HG03103 (cell line): ENCODE measurements at regions not wholly inside any gene's neighbourhood (a gene's known extent, or its start where the extent isn't known, plus 50 kb on each side); places are given as distances from the start of the nearest gene placed in this dataset.

Experiments used
- ATAC-seq: cut with Tn5 transposase; IDR thresholded peaks from one replicate; pipeline ENCODE4 v1.9.1; 2021; ENCODE audit warnings: low read depth; ENCODE audit not compliant: unreplicated experiment

DNA sequence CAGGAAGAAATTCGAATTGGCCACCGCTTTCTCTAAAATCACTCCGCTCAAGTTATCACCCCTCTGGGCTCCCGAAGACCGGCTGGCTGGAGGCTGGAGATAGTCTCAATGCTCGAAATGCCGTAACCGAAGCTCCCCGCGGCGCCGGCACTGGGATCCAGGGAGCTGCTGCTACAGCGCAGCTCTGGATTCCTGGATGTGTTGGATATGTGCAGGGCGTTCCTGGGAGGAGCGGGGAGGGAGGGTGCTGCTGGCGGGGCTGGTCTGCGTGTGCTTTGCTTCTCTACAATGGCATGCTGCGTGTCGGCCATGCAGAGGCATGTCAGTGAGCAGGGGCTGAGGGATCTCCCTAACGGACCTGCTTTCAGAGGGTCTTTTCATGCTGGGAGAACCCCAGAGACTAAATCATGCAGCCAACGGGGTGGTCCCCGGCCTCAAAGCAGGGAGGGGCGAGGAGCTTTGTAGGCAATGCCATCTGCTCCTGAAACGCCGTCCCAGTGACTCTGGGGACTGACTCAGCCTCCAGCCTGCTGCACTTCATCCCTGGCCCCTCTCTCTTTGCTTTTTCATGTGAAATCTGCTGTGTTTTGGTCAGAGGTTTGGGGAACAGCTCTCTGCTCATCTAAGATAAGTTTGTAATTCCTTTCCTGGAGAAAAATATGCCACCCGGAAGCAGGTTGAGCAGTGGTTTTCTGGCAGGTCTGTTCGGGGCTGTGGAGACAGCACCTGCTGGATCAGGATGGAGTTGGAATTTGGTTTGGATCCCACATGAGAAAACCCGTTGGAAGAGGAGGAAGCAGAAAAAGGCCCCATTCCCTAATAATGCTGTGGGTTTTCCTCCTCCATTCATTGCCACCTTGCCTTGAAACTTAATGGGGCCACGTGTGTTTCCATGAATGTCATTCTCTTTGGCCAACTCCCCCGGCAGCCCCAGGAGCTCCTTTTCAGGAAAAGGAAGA lies 311.4 kb downstream of the SEC14L1 start:
- ATAC-seq, result no peak

DNA sequence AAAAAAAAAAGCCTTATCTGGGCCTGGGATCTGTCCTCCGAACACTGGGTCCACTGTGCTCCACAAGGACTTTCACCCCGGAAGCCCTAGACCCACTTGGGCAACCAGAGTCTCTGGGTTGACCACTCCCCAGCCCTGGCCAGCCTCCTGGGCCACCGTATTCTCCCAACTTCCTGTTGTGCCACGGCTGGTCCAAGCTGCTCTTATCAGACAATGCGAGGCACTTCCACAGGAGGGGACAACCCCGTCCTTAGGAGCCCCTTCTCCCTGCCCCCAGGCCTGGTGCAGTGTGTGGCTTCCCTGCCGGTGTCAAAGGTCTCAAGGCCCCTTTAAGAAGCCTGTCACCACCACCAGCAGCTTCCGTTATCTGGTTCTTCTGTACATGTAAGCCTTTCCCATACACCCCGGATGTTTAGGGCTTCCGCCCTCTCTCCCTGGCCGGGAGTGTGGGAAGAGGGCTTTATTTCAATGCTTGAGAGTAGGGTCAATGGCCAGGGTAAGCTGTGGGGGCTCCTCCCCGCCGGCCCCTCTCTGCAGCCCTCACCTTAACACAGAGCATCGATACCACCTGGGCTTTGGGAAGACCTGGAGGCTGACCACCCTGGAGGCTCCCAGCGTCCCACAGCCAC lies 313.0 kb downstream of the SEC14L1 start:
- ATAC-seq, result no peak

DNA sequence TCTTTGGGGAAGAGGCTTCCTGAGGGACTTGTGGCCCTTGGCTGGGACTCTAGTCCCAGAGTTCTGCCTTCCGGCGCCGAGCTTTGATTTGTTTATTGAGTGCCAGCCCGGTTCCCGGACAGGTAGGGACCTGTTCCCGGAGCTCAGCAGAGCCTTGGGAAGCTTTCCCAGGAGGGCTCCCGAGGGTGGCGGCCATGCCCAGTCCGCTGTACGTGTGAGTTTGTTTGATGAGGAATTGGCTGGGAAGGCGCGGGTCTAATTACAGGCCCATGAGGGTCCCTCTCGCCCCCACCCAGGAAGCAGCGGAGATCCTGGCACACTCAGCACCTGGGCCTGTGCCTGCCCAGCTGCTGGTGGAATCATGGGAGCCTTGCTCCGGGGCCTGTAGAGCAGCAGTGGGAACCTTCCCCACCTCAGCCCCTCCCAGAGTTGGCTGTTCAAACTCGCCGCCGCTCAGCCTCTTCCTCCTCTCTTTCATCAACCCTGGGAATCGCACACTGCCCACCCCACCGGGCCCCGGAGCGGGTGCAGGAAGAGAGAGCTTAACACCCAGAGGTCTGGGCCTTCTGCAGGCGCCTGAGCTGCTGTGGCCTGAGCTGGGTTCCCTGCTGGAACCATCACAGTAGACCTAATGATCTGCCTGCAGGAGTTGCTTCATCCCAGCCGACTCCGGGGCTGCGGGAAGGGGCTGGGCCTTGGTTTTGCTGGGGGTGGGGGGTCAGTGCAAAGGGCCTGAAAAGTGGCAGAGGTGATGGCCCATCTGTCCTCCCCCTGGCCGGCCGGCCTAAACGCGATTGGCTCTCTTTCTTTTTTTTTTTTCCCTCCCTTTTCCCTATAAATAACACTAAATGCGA lies 313.7 kb downstream of the SEC14L1 start:
- ATAC-seq, result no peak

DNA sequence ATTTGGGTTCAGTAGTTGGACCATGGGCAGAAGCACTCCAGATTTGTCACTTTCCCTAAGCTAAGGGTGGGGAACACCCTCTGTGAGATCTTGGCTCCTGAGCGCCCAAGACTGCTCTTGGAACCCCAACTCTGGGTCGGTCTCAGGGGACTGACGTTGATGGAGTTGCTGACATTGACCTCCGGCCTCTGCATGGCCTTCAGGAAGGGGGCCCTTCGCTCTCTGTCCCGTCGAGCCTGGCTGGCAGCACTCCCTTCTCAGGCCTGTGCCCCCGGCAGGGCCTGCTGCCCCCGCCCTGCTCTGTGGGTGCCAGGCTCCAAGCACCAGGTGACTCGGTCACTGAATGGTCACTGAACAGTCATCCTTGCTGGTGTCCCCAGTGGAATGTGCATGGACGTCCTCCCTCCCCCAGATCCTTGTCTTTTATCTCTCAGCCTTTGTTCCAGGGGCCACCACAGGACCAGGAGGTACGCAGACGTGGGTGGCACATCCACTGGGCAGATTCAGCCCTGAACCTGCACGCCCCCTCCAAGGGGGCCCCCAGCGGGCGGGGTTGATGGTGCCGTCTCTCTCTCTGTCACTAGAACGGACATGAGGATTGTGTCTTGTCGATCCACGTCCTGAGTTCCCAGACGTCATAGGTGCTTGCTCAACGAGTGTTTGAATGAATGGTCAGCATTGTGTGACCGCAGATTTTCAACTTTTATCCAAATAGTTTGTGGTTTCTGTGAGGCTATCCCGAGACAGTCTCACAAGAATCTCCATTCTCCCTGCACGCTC lies 314.5 kb downstream of the SEC14L1 start:
- no peak for ATAC-seq

DNA sequence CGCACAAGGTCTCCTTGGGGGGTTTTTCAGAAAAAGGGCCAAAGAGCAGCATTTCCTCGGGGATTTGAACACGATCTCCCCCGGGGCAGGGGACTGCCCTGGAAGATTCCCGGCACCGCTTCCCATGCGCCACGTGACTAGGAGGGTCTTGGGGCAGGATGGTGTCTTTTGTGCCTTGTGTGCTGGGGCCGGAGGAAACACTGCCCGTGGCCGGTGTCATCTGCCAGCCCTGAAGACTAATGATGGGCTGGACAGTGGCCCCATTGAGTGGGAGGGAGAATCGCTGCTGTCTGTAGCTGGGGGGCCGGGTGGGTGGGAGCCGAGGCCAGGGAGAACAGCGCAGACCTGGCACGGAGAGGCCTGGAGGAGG lies 315.1 kb downstream of the SEC14L1 start:
- no peak for ATAC-seq

DNA sequence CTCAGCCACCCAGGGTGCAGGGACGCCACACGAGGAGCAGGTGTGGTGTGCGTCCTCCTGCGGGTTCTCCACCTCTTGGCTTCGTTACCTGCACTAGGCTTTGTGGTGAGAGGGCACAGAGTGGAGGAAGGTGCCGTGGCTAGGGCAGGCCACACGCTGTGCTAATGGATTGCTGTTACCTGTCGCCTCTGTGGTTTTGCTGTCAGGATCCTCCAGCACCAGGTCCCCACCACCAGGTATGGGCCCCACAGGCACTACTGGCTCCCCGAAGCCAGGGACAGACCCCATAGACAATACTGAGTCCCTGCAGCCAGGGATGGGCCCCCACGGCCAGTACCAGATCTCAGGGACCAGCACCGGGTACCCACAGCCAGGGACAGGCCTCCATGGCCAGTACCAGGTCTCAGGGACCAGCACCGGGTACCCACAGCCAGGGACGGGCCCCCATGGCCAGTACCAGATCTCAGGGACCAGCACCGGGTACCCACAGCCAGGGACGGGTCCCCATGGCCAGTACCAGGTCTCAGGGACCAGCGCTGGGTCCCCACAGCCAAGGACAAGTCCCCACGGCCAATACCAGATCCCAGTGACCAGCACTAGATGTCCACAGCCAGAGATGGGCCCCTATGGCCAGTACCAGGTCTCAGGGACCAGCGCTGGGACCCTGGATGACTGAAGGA lies 315.6 kb downstream of the SEC14L1 start:
- ATAC-seq, result no peak

DNA sequence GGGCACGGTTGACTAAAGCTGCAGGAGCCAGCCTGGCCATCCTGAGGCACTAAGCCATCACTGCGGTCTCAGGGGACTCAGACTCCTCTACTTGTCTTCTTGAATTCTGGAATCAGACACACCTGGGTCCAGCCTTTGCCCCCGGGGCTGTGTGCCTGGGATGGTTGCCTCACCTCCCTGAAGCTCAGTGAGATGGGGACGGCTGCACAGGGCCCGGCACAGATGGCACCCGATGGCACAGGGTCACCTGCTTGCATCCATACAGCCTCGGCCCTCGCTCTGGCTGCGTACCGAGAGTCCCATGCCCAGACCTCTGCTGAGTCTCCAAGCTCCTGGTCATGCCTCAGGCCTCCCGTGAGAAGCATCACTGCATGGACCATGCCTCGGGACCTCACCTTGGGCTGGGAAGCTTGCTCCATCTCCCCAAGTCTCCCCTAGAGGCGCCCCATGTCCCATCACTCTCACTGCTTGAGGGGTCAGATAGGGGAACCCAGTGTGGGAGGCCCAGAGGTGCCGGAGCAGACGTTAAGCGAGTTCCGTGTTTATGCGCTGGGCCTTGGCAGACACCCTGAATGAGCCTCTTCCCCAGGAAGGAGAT lies 316.3 kb downstream of the SEC14L1 start:
- no peak for ATAC-seq

DNA sequence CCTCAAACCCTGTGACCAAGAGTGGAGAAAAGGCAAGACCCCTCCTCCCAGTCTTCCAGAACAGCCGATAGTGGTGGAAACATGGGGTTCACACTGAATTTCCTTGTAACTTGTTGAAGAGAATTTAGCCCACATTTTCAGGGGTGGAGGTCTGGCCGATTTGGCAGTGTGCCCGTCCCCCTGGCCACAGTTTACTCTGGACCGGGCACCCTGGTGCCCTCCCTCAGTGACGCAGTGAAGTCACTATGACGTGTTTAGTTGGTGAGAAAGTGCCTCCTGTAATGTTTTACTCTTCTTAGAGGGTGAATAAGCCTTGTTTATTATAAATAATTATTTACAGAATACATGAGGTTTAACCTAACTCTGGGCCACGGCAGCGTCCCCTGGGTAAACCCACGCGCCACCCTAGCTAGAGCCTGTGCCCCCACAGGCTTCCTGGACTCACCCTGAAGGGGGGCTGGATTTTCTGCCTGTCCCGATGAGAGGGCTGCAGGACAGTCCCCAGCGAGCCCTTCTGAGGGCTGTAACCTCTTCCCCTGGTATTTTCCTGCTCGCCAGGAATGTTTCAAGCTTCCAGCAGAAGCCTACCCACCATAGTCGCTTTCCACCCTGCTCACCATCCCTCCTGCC lies 316.9 kb downstream of the SEC14L1 start:
- no peak for ATAC-seq

DNA sequence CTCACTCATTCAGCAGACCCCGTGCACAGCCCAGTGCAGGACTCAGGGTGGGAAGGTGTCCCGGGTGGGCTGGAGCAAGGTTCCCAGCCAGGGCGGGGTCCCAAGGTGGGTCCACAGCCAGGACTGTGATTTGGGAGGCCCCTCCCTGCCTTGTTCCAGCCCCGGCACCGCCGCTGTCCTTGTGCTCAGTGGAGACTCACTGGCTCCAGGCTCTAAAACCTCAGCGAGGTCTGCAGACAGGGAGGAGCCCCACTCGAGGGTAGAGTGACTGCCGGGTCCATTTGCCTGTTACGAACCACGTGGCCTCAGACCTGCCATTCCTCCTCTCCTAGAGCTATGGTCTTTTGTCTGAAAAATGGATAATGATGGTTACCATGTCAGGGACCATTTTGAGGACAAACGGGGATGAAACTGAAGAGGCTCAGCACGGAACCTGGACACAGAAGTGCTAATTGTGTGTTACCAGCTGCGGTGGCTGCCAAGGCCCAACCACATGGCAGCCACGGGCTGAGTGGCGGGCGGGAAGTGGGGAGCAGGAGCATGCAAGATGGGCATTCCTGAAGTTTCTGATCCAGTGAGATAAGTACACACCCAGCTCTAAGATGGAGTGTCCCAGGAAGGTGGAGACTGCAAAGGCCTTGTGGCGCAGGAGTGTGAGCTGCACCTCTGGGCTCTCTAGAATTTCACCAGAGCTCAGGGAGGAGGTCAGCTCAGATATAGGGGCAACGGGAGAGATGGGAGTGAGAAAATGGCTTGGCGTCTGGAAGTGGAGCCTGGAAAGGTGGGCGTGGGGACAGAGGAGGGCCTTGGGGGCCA lies 317.6 kb downstream of the SEC14L1 start:
- no peak for ATAC-seq

DNA sequence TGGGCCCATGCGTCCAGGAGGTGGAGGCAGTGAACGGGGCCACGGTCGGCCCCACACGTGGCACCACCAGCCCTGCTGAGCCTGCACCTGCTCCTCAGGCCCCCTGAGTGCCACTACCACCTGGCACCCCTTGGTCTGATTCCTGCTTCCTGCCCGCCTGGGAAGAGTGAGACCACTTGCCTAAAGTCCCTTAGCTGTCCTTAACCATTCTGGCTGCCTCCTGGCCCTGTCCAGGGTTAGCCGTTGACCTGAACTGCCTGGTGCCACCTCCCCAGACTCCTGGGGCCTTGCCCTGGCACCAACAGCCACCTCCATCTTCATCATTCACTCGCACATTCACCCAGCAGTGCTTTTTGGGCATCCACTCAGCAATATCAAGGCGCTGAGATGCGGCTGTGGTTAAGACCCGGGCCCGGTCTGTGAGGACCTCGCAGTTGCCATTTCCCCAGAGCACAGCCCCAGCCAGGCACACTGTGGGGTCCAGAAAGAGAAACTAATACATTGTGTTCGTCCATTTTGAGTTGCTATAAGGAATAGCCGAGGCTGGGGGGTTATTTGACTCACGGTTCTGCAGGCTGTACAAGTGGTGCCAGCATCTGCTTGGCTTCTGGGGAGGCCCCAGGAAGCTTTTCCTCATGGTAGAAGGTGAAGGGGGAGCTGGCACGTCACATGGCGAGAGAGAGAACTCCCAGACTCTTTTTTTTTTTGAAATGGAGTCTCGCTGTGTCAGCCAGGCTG lies 318.4 kb downstream of the SEC14L1 start:
- ATAC-seq, result no peak

DNA sequence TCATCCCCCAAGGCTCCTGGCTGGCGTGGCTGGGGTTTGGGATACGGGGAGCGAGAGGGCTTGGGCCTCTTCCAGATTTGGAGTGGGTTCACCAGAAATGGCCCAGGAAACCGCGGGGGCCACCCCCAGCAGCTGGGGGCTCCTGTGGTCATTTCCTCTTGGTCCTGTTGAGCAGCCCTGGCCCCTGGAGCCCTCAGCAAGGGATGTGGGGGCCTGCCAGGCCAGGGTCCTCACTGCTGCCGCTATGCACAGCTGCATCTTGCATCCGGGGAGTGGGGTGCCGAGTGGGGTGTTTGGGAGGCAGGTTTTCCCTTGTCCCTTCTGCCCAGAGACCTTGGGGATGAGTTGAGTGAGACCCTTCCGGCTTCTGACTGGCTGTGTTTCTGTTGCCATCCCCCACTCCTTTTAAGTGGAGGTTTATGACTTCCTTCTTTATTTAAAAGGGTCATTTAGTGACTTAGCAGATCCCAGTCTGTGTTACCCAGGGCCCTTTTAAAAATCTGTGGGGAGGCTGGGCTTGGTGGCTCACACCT lies 319.8 kb downstream of the SEC14L1 start:
- no peak for ATAC-seq

DNA sequence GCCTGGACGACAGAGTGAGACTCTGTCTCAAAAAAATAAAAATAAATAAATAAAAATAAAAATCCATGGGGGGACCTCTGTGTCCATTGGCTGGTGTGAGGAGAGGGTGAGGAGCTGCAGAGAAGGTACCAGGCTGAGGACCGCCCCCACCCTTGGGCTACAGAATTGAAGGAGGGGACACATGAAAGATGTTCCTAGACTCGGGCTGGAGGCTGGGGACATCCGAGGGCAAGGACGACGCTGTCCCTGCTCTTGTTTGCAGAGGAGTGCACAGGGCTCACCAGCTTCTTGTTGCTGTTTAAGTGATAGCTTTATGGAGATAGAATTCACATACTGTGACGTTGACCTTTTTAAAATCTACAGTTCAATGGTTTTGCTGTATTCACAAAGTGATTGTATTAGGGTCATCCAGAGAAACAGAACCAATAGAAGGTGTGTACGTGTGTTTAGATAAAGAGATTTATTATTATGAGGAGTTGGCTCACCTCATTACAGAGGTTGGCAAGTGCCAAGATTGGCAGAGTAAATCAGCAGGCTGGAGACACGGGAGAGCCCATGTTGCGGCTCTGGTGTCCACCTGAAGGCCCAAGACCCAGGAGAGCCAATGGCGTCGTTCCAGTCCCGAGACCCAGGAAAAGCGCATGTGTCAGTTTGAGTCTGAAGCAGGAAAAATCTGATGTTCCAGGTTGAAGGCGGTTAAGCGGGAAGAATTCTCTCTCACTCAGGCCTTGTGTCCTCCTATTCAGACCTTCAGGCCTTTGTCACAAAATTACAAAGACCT lies 320.7 kb downstream of the SEC14L1 start:
- ATAC-seq, result no peak

DNA sequence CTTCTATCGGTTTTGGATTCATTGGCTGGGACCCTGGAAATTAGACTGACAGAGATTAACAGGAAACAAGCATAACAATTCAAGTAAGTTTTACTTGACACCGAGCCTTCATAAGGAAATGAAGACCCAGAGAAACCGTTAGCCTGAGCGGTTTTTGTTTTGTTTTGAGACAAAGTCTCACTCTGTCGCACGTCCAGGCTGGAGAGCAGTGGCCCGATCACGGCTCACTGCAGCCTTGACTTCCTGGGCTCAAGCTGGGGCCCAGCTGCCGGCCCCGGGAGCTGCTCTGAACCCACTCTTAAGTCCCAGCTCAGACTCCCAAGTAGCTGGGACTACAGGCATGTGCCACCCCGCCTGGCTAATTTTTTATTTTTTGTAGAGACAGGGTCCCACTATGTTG lies 321.3 kb downstream of the SEC14L1 start:
- no peak for ATAC-seq

DNA sequence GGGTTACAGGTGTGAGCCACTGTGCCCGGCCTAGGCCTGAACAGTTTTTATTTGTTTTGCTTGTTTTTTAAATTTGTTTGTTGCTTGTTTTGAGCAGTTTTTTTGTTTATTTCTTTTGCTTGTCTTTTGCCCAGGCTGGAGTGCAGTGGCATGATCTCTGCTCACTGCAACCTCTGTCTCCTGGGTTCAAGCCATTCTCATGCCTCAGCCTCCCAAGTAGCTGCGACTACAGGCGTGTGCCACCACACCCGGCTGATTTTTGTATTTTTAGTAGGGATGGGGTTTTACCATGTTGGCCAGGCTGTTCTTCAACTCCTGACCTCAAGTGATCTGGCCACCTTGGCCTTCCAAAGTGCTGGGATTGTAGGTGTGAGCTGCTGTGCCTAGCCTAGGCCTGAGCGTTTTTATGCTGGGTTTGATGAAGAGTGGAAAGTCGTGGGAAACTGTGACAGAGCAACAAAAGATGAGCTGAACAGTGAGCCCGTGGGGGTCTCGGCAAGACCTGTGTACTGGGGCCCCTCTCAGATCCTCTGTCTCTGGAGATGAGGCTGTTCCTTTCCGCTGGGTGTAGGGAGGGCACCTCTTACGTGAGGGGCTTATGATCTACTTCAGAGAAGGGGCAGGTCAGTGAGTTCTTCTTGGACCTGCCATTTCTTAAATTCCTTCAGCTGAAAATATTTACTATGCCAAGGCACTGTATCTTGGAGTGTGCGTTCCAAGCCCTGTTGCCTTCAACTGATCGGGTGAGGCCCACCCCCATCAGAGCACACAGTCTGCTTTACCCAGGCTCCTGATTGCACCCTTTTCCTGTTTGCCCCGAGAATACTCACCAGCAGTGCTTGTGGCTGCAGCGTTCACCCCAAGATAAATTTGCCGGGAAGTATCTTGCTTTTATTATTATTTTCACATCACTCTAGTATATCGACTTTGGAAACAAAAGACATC lies 322.1 kb downstream of the SEC14L1 start:
- no peak for ATAC-seq

DNA sequence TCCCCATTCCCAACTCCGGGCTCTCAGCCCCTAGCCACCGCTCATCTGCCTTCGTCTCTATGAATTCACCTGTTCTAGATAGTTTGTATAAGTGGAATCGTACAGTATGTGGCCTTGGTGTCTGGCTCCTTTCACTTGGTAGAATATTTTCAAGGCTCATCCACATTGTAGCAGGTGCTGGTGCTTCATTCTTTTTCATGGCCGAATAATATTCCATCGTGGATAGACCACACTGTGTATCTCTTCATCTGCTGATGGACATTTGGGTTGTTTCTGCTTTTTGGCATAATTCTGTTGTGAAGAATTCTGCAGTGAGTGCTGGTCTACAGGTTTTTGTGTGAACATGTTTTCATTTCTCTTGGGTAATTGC lies 324.2 kb downstream of the SEC14L1 start:
- ATAC-seq, result no peak
